A204.1 (cell line): ENCODE measurements at regions not wholly inside any gene's neighbourhood (a gene's known extent, or its start where the extent isn't known, plus 50 kb on each side); places are given as distances from the start of the nearest gene placed in this dataset.
A peak's percentile ranks its signal among the peaks of the same experiment; 100 is the strongest.

Experiments used
- FAIRE-seq: peaks from 2 replicates; lab custom pipeline; 2012; peaks lifted over from hg19 to GRCh38; lab: Jason Lieb, UNC

DNA sequence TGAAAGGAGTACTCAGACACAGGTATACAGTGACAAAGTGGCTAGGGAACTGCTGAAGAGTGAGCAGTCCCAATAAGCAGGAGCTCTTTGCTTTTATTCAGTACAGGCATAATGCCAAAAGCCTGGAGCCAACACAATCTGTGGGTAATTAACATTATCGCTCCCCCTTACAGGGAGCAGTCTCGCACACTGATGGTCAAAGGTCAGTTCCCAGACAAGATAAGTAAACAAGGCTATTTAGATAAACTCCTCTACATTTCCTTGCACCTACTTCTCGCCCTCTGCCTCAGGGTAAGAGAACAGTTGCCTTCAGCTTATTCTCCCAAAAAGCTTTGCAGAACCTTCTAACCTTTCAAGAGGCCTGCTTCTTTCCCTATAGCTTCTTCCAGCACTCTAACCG, 73.9 kb upstream of the TAF9B start:
- no peak for FAIRE-seq

DNA sequence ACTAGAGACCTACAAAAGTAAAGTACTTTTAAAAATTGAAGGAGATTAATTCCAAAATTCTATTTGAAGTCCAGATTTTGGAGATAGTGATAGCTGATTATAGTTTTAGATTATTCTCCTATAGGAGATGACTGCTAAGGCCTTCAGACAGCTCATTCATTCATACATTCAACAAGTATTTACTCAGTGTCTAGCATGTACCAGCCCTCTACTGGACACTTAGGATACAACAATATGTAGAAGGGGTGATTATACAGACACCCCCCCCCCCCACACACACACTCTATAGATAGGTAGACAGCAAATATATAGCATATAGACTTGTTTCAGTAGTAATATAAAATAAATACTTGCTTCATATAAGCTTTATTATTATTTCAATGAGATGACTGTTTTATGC, 60.4 kb upstream of the TAF9B start:
- peak; percentile 11 for FAIRE-seq
